Middle frontal gyrus (tissue), 1 donor: ENCODE measurements at regions not wholly inside any gene's neighbourhood (a gene's known extent, or its start where the extent isn't known, plus 50 kb on each side); places are given as distances from the start of the nearest gene placed in this dataset.
"Not testable (repeated sequence)": the region's sequence is repeated elsewhere in the genome, so short reads cannot be mapped to it uniquely, and the experiment has no call there.

ENCODE experiments used
- DNase-seq: peaks from one replicate; pipeline ENCODE4 v3.0.0-alpha.2; 2015; ENCODE audit warnings: low spot score; ENCODE audit errors: extremely low spot score

GRCh38 chr7:42686594-42687156 lies 225.2 kb downstream of the C7orf25 start:
- no peak for DNase-seq

GRCh38 chr7:42685911-42686310 lies 226.0 kb downstream of the C7orf25 start:
- no peak for DNase-seq

- DNase-seq, result no peak
Measured at GRCh38 chr7:42677751-42678699, 233.8 kb downstream of the C7orf25 start.

DNA sequence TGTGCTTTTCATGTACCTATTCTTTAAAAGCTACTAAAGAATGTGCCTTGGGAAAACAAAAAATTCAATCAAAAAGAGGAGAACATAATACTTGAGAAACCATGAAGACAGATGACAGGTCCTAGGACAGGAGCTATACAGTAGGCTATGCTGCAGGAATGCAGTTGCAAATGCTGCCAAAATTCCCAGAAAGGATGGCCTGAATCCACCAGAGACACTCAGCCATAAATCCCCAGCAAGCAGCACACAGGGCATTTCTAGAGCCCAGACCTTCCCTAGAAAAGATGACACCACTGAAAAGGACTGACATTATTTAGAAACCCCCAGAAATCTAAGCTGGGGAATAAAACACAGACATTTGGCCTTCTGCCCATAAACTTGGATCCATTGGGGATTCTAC lies 237.3 kb downstream of the C7orf25 start:
- DNase-seq, result no peak

- no peak for DNase-seq
Measured at GRCh38 chr7:42673951-42674350, 237.9 kb downstream of the C7orf25 start.

DNA sequence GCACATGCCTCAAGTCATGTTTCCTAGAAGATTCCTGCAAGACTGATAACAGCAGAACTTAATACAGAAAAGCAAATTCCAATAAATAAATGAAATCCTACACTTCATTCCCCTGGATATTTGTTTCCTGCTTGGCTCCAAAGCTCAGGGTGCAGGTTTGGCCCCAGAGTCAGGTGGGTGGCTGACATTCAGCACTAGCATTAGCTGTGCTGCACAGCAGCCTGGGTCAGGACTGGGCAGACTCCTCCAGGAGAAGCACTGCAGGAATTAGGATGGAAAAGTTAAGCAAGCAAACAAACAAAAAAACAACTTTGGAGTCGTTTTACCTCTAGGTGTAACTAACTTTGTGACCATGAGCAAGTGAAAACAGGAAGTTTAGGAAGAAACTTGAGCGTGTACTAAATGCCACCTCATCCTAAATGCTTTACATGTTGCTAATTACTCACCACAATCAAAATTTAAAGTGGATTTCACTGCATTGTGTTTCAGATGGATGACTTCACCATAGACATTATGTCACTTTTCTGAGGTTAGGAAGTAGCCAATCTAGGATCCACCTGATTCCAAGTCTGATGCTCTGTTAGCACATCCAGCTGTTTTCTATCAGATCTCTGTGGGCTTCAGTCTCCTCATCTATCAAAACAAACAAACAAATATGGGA lies 239.4 kb downstream of the C7orf25 start:
- DNase-seq, result no peak

GRCh38 chr7:42671627-42672026 lies 240.2 kb downstream of the C7orf25 start:
- DNase-seq, result no peak

- no peak for DNase-seq
Measured at GRCh38 chr7:42666994-42667393, 244.9 kb downstream of the C7orf25 start.

DNA sequence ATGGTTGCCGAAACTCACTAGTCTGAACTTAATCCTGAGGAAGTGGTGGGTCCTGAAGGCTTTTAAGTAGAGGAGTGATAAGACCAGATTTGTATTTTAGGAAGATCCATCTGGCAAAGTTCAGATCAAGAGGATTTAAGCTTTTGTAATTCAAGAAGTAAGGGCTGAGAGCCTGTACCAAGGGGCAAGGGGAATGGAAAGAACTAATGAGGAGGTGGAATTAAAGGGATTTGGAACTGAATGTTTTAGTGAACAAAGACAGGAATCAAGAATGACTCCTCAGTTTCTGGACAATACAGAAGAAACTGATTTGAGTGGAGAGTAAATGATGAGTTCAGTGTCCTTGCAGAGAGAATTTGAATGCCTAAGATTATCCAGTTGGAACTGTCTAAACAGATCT lies 249.0 kb downstream of the C7orf25 start:
- DNase-seq, result no peak

DNA sequence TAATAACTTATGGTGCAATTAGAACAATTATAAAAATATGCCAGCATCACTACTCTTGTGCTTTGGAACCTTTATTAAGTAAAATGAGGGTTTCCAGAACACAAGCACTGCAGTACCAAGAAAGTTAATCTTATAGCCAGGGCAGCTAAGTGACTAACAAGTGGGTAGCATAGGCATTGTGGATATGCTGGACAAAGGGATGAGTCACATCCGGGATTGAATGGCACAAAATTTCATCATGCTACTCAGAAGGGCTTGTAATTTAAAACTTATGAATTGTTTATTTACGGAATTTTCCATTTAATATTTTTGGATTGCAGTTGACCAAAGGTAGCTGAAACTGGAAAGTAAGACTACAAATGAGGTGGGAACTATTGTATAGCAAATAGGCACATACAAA lies 250.6 kb downstream of the C7orf25 start:
- no peak for DNase-seq

DNA sequence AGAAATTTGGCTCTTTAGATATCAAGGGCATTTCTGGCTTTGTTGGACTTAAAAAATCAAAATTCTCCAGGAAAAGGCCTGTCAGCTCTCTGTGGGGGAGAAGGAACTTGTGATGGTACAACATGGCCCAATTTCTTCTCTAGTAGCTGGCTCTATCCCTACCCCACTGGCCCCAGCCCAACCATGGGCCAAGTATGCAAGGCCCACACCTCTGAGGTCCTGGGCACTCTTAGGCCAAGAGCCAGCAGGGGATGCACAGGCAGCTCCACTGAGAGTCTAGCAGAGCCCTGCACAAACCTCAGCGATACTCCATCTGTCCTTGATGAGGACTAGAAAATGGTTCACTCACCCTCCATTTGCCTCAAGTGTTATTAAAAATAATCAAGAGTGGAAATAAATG lies 261.2 kb downstream of the C7orf25 start:
- no peak for DNase-seq

- DNase-seq, result no peak
Measured at GRCh38 chr7:42650171-42650570, 261.7 kb downstream of the C7orf25 start.

DNA sequence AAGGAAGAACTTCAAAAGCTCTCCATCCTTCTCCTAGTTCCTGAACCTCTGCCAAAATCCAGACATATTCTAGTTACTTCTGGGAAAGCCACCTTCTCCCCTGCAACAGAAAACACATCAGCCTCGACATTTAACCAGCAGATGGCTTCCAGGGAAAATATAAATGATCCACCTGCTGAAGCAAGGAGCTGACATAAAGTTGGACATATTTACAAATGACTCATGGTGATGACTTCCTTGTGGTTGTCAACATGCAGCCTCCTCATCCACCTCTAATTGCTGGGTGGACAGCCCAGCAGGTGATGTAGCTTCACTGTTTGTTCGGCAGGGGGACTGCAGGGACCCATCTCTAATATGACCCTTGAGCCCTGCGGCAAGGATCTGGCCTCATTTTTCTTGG lies 266.0 kb downstream of the C7orf25 start:
- DNase-seq, result no peak

GRCh38 chr7:42642699-42643098 lies 269.2 kb downstream of the C7orf25 start:
- no peak for DNase-seq

GRCh38 chr7:42639930-42640329 lies 271.9 kb downstream of the C7orf25 start:
- DNase-seq, result no peak

DNA sequence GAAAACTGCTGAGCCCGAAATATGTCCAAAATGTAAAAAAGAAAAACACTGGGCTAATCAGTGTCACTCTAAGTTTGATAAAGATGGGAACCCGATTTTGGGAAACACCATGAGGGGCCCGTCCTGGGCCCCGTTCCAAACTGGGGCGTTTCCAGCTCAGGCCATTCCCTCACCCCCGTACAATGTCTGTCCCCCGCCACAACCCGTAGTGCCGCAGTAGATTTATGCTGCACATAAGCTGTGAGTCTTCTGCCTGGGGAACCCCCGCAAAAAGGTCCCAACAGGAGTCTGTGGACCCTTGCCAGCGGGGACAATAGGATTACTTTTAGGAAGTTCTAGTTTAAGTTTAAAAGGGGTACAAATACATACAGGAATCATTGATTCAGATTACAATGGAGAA lies 275.5 kb downstream of the C7orf25 start:
- not testable (repeated sequence) for DNase-seq

DNA sequence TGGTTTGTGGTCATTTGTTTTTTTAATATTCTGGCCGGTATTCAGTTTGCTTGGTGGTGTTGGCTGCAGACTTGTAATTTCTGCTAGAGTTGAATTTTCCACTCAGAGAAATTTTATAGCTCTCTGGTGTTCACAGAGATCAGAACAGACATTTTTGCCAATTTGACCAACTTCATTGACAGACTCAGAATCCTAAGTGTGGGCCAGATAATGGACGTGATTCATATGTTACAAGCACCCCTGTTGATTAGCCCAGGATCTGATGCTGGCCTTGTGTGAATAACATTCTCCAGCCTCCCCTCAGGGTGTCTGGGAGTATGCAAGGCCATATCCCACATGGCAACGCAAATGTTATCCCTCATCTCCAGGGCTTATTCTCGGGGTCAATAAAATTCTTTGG lies 283.8 kb downstream of the C7orf25 start:
- no peak for DNase-seq

DNA sequence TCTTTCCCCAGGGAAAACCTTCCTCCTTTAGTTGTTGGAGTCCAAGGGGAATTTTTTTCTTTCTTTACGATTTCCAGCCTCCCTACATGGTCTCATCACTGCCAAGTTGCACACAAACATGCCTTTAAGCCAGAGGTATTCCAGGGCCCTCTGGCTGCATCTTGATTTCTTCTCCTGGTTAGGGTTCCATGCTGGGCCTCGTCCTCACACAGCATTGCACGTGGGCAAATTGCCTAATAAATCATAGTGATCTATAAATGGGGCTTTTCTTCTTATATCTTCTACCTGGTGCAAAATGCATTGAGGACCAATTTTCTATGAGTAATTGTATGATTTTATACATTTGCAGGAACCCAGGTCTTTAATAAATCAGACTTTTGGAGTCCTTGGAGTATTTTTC lies 284.2 kb downstream of the C7orf25 start:
- no peak for DNase-seq

GRCh38 chr7:42627101-42627500 lies 284.8 kb downstream of the C7orf25 start:
- DNase-seq, result no peak

- no peak for DNase-seq
Measured at GRCh38 chr7:42625421-42625820, 286.4 kb downstream of the C7orf25 start.

DNA sequence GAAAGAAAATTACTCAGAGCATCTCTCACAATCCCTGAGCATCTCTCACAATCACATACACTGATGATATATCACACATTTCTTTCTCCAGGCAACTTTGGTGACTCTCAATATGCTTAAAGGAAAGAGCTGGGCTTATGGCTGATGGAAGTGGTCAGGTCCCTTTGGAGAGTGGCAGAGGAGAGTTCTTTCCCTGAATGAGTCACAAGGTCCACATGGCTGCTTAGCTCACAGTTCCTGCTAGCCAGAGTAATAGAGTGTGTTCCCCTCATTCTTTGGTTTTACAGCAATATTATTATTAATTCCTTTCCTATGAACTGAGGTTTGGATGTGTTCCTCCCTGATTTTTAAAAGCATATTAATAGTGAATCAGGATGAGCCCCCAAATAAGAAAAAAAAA lies 287.4 kb downstream of the C7orf25 start:
- no peak for DNase-seq

DNA sequence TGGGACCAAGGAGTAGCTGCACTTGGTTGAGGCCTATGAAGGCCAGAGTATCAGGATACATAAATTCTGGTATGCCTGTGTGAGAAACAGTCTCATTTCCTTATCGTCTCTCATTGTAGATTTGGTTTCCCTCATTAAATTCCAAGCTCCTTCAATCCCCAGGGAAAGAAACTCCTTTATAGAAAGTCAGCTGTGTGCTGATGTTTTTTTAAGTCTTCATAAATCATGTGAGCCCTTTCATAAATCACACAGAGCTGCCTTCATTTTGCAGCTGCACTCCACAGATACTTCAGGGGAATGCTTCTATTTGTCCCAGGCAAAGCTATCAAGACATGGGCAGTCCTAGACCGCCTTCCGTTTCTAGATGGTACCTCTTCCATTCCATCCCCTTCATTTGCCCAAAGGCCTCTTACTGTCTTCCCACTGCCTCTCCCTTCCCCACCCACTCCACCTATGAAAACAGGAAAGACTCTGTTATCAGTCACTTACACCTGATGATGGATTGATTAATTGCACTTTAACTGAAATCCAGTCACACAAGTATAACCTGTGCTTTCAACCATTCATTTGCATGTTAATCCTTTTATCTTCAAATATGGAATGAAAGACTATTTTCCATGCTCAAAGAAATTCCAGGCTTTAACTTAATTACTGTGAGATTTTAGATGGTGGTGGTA lies 290.2 kb downstream of the C7orf25 start:
- DNase-seq, result no peak
